GM23338 (cell line): ENCODE measurements at regions not wholly inside any gene's neighbourhood (a gene's known extent, or its start where the extent isn't known, plus 50 kb on each side); places are given as distances from the start of the nearest gene placed in this dataset.

ENCODE experiments used
- ATAC-seq: fragments of 200-7000 bp; cut with Tn5 transposase; 3 replicates; pipeline ENCODE4 v1.9.1; 2020
- DNase-seq: peaks from one replicate; pipeline ENCODE4 v3.0.0-alpha.2; 2015; ENCODE audit warnings: low spot score
- H2AFZ ChIP-seq: fragments of 200-600 bp; sonication (generic); 2 replicates; pipeline ENCODE4 v1.8.0; 2016; ENCODE audit warnings: antibody characterized with exemption, mild to moderate bottlenecking, moderate library complexity
- H3F3A ChIP-seq: fragments of 200-600 bp; sonication (generic); replicated peaks from 2 replicates; pipeline ENCODE4 v1.8.0; 2017; ENCODE audit warnings: antibody characterized with exemption, mixed run types, low read depth
- H3K27ac ChIP-seq: fragments of 200-600 bp; sonication (generic); 2 replicates; pipeline ENCODE4 v1.6.1; 2016; ENCODE audit warnings: low read depth
- H3K27me3 ChIP-seq: fragments of 200-600 bp; sonication (generic); 2 replicates; pipeline ENCODE4 v1.8.0; 2016; ENCODE audit warnings: mild to moderate bottlenecking, mixed run types, moderate library complexity; ENCODE audit not compliant: insufficient read depth
- H3K36me3 ChIP-seq: fragments of 200-600 bp; sonication (generic); 2 replicates; pipeline ENCODE4 v1.8.0; 2016; ENCODE audit warnings: mild to moderate bottlenecking; ENCODE audit not compliant: insufficient read depth
- H3K4me1 ChIP-seq: fragments of 200-600 bp; sonication (generic); 2 replicates; pipeline ENCODE4 v1.8.0; 2016; ENCODE audit warnings: mild to moderate bottlenecking, moderate library complexity; ENCODE audit not compliant: insufficient read depth
- H3K4me2 ChIP-seq: fragments of 200-600 bp; sonication (generic); 2 replicates; pipeline ENCODE4 v1.7.1; 2017; ENCODE audit warnings: mixed run types
- H3K4me3 ChIP-seq: fragments of 200-600 bp; sonication (generic); 2 replicates; pipeline ENCODE4 v1.6.1; 2016; ENCODE audit warnings: mixed run types
- H3K79me2 ChIP-seq: fragments of 200-600 bp; sonication (generic); replicated peaks from 2 replicates; pipeline ENCODE4 v1.8.0; 2017; ENCODE audit warnings: mild to moderate bottlenecking; ENCODE audit not compliant: insufficient read depth
- H3K9me2 ChIP-seq: fragments of 200-600 bp; sonication (generic); 2 replicates; pipeline ENCODE4 v1.8.0; 2017; ENCODE audit not compliant: insufficient read depth
- H4K20me1 ChIP-seq: fragments of 200-600 bp; sonication (generic); replicated peaks from 2 replicates; pipeline ENCODE4 v1.8.0; 2017; ENCODE audit warnings: mild to moderate bottlenecking; ENCODE audit not compliant: insufficient read depth
- H3K27ac Mint-ChIP-seq: 2 replicates; pipeline ENCODE4 v1.8.0; 2020; ENCODE audit warnings: inconsistent platforms, mild to moderate bottlenecking, moderate library complexity, mixed read lengths
- H3K27me3 Mint-ChIP-seq: 3 replicates; pipeline ENCODE4 v1.8.0; 2022; ENCODE audit warnings: low read depth, mild to moderate bottlenecking, moderate library complexity, mixed read lengths, inconsistent platforms; ENCODE audit not compliant: insufficient read depth, poor library complexity
- H3K36me3 Mint-ChIP-seq: 3 replicates; pipeline ENCODE4 v1.8.0; 2021; ENCODE audit warnings: low read depth, mild to moderate bottlenecking, inconsistent platforms, moderate library complexity, mixed read lengths
- H3K4me1 Mint-ChIP-seq: 3 replicates; pipeline ENCODE4 v1.8.0; 2020; ENCODE audit warnings: mild to moderate bottlenecking, inconsistent platforms, mixed read lengths
- H3K4me3 Mint-ChIP-seq: 3 replicates; pipeline ENCODE4 v1.8.0; 2021; ENCODE audit warnings: moderate library complexity, mild to moderate bottlenecking, inconsistent platforms, mixed read lengths
- H3K9me3 Mint-ChIP-seq: 3 replicates; pipeline ENCODE4 v1.8.0; 2020; ENCODE audit warnings: moderate library complexity, mild to moderate bottlenecking, inconsistent platforms, mixed read lengths
- CTCF ChIP-seq, 2 experiments: fragments of 200-600 bp in 1 of 2; sonication (generic) in 1 of 2; conservative IDR thresholded peaks; 2 replicates each; pipeline versions ENCODE4 v1.5.1 to v1.6.1; 2016 to 2017; ENCODE audit warnings: antibody characterized with exemption in 2 of 2, low read depth in 2 of 2, mild to moderate bottlenecking in 2 of 2, moderate library complexity in 1 of 2
- EZH2phosphoT487 ChIP-seq: fragments of 200-600 bp; sonication (generic); IDR thresholded peaks from one replicate; pipeline ENCODE4 v1.8.1; 2018; ENCODE audit warnings: antibody characterized with exemption; ENCODE audit not compliant: unreplicated experiment
- JUNB ChIP-seq: IDR thresholded peaks from one replicate; pipeline ENCODE4 v1.6.1; 2016; ENCODE audit warnings: antibody characterized with exemption; ENCODE audit not compliant: unreplicated experiment
- POLR2AphosphoS5 ChIP-seq: IDR thresholded peaks from 2 replicates; pipeline ENCODE4 v1.6.1; 2016; ENCODE audit warnings: antibody characterized with exemption, low read depth
- ZNF114 ChIP-seq: fragments of 250-450 bp; sonication (Bioruptor Pico); IDR thresholded peaks from 2 replicates; pipeline ENCODE4 v1.5.0; 2020; ENCODE audit warnings: mild to moderate bottlenecking, moderate library complexity
- ZNF331 ChIP-seq: fragments of 250-450 bp; sonication (Bioruptor Pico); IDR thresholded peaks from 2 replicates; pipeline ENCODE4 v1.5.0; 2020; ENCODE audit warnings: low read depth, mild to moderate bottlenecking, moderate library complexity
- ZNF462 ChIP-seq: fragments of 250-450 bp; sonication (Bioruptor Pico); IDR thresholded peaks from 2 replicates; pipeline ENCODE4 v1.5.0; 2020; ENCODE audit warnings: mild to moderate bottlenecking, moderate library complexity
- TF ChIP-seq, protein P1 (sequence below): IDR thresholded peaks from one replicate; pipeline ENCODE4 v1.6.1; 2018; ENCODE audit warnings: antibody characterized with exemption; ENCODE audit not compliant: unreplicated experiment

- Mint-ChIP-seq H3K36me3 (no peaks in the 10 kb centered on the region), H3K4me1 (peaks cover 2% of the 10 kb centered on the region; the same call in 2 of the 3 replicates), H3K27ac (no peak overlapping the region), H3K4me3 (no peak overlapping the region), H3K9me3 (no peaks in the 10 kb centered on the region), H3K27me3 (no peaks in the 10 kb centered on the region)
- no peaks in the 10 kb centered on the region for H3K79me2 ChIP-seq
- no peak overlapping the region for H3K4me2 ChIP-seq
- no peak overlapping the region for H3K4me3 ChIP-seq
- no peaks in the 10 kb centered on the region for H3K36me3 ChIP-seq
- ATAC-seq (no peak), DNase-seq (no peak)
- no peaks in the 10 kb centered on the region for H4K20me1 ChIP-seq
- no peaks in the 10 kb centered on the region for H3K4me1 ChIP-seq
- H3K9me2 ChIP-seq, result peaks cover 6% of the 10 kb centered on the region
- no peak overlapping the region for H2AFZ ChIP-seq
- H3K27me3 ChIP-seq, result no peaks in the 10 kb centered on the region
- H3F3A ChIP-seq, result no peaks in the 10 kb centered on the region
- no peak overlapping the region for H3K27ac ChIP-seq
- TF ChIP-seq ZNF331 (CRISPR knock-in tag) (no peak), JUNB (no peak), ZNF462 (CRISPR knock-in tag) (no peak), ZNF114 (CRISPR knock-in tag) (no peak), POLR2AphosphoS5 (no peak), EZH2phosphoT487 (no peak), CTCF (conservative IDR thresholded peaks at IDR 0.05; ENCODE audit: low read depth in 2 of 2) (no peak)
- TF ChIP-seq, protein P1, sequence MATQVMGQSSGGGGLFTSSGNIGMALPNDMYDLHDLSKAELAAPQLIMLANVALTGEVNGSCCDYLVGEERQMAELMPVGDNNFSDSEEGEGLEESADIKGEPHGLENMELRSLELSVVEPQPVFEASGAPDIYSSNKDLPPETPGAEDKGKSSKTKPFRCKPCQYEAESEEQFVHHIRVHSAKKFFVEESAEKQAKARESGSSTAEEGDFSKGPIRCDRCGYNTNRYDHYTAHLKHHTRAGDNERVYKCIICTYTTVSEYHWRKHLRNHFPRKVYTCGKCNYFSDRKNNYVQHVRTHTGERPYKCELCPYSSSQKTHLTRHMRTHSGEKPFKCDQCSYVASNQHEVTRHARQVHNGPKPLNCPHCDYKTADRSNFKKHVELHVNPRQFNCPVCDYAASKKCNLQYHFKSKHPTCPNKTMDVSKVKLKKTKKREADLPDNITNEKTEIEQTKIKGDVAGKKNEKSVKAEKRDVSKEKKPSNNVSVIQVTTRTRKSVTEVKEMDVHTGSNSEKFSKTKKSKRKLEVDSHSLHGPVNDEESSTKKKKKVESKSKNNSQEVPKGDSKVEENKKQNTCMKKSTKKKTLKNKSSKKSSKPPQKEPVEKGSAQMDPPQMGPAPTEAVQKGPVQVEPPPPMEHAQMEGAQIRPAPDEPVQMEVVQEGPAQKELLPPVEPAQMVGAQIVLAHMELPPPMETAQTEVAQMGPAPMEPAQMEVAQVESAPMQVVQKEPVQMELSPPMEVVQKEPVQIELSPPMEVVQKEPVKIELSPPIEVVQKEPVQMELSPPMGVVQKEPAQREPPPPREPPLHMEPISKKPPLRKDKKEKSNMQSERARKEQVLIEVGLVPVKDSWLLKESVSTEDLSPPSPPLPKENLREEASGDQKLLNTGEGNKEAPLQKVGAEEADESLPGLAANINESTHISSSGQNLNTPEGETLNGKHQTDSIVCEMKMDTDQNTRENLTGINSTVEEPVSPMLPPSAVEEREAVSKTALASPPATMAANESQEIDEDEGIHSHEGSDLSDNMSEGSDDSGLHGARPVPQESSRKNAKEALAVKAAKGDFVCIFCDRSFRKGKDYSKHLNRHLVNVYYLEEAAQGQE, result no peak
These were observed 797.3 kb downstream of the BCL11A start for GRCh38 chr2:59756150-59756549.
